Skin epidermis (tissue), 12 donors: ENCODE measurements at regions not wholly inside any gene's neighbourhood (a gene's known extent, or its start where the extent isn't known, plus 50 kb on each side); places are given as distances from the start of the nearest gene placed in this dataset.
A peak's percentile ranks its signal among the peaks of the same experiment; 100 is the strongest.
"Not testable (repeated sequence)": the region's sequence is repeated elsewhere in the genome, so short reads cannot be mapped to it uniquely, and the experiment has no call there.

Experiments used
- H3K27ac ChIP-seq, 21 experiments: fragments of 200-600 bp; sonication (generic) in 11 of 21; one replicate each; pipeline ENCODE4 v1.5.0; 2020; ENCODE audit warnings: mild to moderate bottlenecking in 3 of 21, inconsistent platforms in 2 of 21, moderate library complexity in 2 of 21
- H3K4me3 ChIP-seq, 7 experiments: fragments of 200-600 bp; sonication (generic) in 2 of 7; one replicate each; pipeline ENCODE4 v1.5.0; 2020; ENCODE audit warnings: inconsistent platforms in 2 of 7, mild to moderate bottlenecking in 2 of 7, moderate library complexity in 1 of 7

DNA sequence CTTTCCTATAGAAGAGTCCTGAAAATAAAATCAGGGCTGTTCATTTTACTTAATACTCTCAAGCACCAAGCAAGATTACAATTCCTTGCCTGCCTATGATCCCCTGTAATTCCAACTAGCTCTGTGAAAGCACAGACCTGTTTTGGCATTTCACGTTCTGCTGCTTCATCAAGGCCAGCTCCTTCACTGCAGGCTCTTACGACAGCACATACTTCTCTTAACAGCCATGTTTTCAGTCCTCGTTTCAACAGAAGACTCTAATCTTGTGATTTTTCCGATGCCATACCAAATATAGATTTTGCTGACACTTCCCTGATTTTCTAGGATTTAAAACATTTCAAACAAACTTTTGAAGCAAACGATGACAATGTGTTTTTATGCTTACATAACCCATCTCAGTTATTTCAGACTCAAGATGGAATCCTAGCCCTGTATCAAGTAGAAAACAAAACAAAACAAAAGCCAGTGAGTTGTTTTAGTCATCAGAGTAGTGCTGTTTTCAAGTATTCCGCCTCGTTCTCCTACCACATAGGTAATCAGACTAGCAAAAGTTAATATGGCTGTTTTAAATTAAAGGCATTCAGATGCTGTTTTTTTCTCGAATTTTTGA, 616.5 kb upstream of the CITED2 start:
- Histone ChIP-seq H3K4me3 (no peak overlapping the region), H3K27ac (peak overlapping the region in 4 of 21 experiments; percentile 29 to 70 (median 36))

DNA sequence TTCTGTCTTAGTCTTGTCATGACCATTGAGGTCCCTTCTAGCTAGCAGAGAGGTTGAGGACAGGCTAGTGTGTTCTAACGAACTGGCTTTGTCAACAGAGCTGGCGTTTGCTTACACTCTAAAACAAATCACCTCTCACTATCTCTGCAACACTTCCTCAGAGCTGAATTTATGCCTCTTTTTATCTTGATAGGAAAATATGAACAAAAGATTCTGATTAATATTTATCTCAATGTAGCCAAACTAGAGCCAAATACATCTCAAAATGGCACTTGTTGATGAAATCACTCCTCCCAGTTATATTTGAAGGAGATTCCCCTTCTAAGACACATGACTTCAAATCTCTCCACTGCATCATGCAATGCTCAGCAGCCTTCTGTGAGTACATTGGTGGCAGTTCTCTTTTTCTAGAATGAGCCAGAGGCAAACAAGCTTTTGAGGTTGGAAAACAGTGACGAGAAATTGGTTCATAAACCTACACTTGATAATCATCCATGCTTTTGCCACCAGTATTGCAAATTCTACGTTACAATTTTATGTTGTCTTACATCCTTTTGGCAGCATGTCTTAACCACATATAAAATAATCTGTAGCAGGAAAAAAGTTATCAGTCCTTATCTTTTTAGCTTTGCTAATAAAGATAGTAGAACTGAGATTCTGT, 615.7 kb upstream of the CITED2 start:
- Histone ChIP-seq H3K27ac (peak overlapping the region in 4 of 21 experiments; percentile 29 to 70 (median 36)), H3K4me3 (no peak overlapping the region)

DNA sequence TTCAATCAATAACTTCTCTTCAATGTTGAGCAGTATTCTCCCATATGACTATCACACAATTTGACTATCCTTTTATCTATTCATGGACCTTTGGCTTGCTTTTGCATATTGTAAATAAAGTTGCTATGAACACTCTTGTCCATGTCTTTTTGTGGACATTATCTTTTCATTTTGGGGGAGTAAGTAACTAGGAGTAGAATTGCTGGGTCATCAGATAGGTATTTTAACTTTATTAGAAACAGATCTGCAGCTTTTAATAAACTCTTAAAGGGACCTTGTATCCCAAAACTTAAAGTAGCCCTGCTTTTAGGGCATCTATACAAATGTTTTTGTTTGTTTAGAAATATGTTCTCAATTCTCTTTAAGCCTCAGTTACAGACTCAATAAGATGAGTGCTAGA, 614.2 kb upstream of the CITED2 start:
- Histone ChIP-seq H3K27ac (no peak overlapping the region), H3K4me3 (no peak overlapping the region)

DNA sequence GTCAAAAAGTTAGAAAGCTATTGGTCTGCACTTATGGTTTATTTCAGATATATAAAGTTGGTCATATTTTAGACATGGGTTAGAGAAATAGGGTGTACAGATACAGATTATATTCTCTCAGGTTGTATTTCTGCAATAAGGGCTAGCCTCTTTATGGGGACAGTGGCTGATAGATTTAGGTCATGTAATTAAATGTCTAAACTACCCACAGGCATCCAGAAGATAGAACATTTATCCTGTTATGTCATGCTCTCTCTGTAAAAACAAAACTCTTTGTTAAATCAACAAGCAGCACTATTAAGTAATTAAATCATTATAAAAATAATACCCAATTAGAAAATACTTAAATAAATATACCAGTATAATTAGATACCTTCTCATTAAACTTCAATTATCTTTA, 612.6 kb upstream of the CITED2 start:
- Histone ChIP-seq H3K4me3 (no peak overlapping the region), H3K27ac (no peak overlapping the region)

DNA sequence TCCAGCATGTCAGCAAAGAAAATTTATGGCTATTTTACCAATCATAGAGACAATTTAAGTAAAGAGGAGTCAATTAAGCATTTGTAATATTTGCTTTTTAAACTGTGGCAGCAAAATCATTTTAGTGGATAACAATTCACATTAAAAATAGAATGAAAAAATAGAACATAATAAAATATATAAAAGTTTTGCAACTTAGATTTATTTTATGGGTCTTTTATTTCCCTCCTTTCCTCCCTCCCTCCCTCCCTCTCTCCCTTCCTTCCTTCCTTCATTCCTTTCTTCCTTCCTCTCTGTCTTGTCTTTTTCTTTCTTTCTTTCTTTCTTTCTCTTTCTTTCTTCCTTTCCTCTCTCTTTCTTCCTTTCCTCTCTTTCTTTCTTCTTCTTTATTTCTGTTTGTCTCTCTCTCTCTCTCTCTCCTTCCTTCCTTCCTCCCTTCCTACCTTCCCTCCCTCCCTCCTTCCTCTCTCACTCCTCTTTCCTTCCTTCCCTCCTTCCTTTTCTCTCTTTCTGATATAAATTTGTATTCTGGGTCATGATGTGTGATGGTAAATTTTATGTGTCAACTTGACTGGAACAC, 610.9 kb upstream of the CITED2 start:
- Histone ChIP-seq H3K27ac (no peak overlapping the region), H3K4me3 (no peak overlapping the region)

DNA sequence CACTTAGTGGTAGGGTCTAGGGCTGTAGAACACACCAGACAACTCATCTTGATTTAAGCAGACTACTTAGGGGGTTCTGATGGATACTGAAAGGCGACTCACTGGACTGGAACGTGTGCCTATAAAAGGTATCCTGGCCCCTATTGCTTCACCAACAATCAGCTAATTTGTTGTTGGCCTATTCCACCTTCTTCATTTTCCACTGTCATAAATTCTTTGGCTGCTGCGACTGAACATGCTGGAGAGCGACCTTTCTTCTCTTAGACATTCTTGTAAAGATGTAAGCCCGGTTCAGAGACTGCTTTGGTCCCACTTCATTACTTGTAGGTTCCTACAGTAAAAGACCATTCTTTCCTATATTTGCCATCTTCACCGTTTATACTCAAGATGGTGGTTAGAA, 609.9 kb upstream of the CITED2 start:
- Histone ChIP-seq H3K27ac (peak overlapping the region in 2 of 21 experiments; percentile 23 to 59), H3K4me3 (no peak overlapping the region)

DNA sequence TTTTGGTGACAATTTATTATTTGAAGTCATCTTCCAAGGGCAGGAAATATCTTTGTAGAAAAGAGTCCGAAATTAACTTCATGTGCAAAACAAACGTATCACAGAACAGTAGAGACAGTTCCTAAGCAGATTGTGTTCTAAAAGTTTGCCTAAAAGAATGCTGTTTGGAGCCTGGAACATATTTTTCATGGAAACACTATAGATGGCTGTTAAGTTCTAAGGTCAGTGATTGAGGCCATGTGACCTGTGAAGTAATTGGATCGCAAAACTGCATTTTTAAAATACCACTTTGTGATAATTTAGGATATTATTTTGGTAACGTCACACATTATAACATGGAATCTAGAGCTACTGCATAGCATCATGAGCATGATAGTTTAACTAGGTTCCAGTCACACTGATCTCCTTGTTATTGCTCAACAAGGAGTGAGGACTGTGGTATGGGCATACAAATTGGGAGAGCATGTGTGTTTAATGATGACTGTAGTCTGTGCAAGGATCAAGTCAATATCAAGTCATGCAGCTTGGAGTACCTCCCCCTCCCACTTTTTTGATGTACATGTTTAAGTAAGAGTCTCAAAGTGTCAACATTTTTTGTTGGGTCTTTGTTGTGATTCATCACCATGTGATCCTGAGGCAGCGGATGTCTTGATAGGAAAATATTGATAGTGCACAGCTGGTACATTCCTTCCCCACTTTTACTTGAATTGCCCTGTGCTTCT, 609.3 kb upstream of the CITED2 start:
- peak overlapping the region in 7 of 21 experiments; percentile 16 to 59 (median 37) for H3K27ac ChIP-seq
- H3K4me3 ChIP-seq, result no peak overlapping the region

DNA sequence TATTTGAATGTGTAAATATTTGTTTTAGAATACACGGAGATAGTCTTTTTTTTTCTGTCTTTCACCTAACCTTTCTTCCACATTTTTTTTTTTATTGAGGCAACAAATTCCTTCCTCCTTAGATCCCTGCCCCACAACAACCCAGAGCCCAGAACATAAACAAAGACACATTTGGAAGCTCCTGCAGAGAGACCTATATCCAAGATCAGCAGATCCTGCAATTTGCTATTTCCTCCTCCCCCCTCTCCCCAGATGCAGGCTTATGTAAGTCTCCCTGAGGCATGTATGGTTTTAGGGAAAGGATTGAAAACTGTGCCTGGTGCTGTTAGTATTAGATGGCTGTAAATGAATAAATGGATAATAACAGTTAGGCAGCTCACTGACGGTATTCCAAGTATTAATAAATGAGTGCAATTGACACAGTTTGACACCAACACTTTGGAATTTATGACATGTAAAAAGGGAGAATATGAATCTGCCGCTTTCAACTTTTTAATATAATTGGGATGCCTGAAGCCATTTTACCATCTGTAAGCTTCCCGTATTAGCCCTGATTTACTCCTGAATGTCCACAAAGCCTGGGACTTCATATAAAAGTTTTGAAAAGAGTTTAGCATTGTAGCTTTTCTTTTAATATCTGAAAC, 608.3 kb upstream of the CITED2 start:
- Histone ChIP-seq H3K27ac (peak overlapping the region in 8 of 21 experiments; percentile 2 to 59 (median 34)), H3K4me3 (no peak overlapping the region)

DNA sequence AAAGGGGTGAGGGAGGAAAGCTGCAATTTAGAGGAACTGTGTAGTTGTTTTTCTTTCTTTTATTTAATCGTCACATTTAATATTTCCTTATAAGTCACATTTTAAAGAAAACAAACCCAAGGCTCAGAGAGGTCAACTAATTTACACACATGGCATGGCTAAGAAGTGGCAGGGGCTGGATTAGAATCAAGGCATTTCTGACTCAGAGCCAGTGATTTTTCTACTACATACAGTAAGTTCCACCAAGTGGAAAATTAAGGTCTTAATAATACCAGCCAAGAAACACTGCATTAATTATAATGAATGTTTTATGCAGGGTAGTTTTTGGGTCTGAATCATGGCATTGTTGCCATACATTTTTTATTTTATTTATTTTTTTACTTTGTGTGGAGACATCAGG, 607.7 kb upstream of the CITED2 start:
- Histone ChIP-seq H3K4me3 (no peak overlapping the region), H3K27ac (peak overlapping the region in 8 of 21 experiments; percentile 2 to 59 (median 34))

DNA sequence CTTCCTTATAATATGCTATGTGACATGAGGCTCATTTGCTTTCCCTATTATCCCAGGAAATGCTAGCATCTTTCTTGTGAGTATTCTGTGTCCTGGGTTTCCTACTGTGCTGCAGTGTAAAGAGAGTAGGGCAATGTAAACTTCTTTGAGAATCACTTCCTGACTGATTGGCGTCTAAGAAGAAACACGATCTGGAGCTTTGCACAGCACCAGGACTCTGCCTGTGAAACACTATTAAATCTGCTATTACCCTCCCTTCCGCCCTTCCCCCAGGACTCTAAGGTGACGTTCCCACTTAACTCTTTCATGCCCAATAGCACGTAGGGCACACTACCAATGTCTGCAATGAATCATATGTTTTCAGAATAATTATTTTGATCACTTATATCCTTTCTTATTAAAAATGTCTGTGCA, 607.3 kb upstream of the CITED2 start:
- H3K4me3 ChIP-seq, result no peak overlapping the region
- H3K27ac ChIP-seq, result peak overlapping the region in 8 of 21 experiments; percentile 2 to 59 (median 34)

DNA sequence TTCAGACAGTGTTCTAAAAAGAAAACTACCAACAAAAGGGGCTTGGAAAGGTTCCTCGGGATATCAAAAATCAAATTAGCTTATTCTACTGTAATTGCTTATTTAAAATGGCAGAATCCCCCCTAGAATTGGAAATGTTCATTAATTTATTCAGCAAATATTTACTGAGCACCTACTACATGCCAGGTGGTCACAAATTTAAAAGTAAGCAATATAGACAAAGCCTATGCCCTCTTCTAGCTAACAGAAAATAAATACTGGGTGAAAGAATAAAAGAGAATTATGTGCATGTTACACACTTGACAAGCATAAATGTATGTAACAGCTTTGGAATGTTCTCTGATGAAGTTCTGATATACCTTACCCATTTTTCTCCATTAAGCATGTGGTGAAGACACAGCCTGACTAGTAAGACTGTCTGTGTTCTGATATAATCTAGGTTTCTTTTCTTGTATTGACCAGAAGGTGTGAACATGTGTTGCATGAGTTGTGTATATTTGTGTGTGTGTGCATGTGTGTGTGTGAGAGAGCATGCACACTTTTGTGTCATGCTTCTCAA, 606.7 kb upstream of the CITED2 start:
- Histone ChIP-seq H3K27ac (peak overlapping the region in 3 of 21 experiments; percentile 2 to 39 (median 9)), H3K4me3 (no peak overlapping the region)

DNA sequence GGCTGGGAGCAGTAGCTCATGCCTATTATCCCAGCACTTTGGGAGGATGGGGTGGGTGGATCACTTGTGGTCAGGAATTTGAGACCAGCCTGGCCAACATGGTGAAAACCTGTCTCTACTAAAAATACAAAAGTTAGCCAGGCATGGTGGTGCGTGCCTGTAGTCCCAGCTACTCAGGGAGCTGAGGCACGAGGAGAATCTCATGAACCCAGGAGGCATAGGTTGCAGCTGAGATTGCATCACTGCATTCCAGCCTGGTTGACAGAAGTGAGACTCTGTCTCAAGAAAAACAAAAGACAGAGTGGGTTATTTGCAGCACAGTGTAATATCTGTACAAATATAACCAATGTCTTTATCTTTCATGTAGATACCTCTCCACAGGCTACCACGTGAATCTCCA, 606.2 kb upstream of the CITED2 start:
- H3K4me3 ChIP-seq, H3K27ac ChIP-seq: not testable (repeated sequence)

DNA sequence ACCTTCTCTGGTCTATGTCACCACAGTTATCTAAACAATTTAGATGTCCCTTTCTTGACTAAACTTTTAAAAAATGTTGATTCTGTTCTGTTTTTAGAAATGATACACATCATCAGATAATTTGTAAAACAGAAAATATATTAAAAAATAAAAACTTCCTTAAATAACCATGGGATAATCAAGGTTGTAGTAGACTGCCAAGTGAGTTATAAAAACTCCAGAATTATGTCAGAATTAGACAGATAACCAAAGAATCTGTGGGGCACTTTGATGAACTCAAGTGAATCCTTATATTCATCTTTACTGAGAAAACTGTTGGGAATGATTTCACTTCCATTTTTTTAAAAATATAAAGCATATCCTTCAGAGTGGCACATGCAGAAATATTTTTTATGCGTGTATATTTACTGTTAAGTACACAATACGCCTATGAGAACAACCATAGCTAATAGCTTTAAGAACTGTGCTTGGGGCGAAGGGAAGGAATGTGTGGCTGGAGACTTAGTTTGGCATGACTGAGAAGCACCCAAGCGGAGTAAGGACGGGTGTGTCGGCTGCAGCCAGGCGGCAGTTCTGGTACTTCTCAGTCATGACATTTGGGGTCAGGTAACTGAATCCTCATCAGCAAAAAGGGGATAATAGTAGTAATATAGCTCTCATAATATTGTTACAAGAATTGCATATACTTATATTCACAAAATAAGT, 604.7 kb upstream of the CITED2 start:
- Histone ChIP-seq H3K27ac (peak overlapping the region in 1 of 21 experiments; percentile 18), H3K4me3 (no peak overlapping the region)

DNA sequence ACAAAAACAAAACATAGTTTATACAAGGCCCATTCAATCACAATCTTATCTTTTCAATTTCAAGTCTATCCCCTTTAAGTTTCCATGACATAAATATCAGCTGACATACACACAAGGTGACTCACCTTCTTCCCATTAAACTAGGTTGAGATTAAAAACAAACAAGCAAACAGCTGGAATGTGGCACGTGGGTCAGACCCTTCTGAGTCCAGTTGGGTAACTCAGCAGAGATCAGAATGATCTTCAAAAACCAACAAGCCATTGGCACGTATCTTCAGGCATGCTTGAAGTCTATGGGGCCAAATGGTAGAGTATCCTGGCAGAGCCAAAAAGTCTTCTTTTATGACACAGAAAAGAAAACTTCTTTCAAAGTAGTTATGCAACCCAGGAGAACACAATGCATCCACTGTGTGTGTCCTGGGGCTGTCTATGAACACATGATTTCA, 603.5 kb upstream of the CITED2 start:
- Histone ChIP-seq H3K4me3 (no peak overlapping the region), H3K27ac (peak overlapping the region in 2 of 21 experiments; percentile 1 to 28)

DNA sequence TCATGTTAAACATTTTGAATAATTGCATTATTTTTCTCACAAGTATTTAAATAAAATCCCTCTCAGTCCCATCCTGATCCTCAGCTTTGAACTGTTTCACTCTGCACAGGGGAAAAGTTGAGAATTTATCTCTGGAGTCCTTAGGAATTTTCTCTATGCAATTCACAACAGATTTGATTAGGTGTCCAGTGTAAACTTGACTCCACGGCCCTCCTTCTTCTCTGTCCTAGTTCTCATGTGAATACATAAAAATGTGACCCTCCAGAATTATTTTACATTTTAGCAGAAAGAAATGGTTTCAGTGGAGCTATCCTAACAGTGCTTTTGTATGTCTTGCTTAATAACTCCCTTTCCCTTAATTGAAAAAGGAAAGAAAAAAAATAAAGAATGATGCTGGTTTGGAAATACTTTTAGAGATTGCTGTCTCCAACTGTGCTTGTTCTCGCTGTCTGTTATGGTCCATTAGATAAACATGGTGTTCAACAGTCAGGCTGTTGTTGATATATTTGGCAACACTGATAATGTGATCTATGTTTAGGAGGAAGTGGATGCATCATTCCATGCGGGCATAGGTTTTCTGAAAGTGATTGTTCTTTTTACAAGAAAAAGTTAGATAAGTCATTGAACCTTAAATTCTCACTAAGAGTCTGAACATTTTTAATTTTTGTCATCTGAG, 599.4 kb upstream of the CITED2 start:
- Histone ChIP-seq H3K4me3 (no peak overlapping the region), H3K27ac (peak overlapping the region in 1 of 21 experiments; percentile 10)

DNA sequence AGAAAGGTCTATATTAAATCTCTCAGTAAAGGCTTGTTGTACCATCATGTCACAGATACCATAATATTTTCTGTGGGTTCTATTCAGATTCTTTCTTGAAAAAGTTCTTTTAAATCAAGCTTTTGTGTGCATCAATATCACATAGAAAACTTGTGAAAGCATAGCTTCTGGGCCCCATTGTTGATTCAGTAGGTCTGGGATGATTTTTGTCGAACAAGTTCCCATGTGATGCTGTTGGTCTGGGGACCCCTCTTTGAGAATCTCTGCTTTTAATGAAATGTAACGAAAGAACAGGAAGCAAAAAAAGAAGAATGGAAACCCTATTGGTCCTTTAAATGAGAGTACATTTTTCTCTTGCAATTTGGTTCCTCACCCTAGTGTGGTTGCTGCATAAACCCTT, 597.7 kb upstream of the CITED2 start:
- H3K27ac ChIP-seq, result no peak overlapping the region
- H3K4me3 ChIP-seq, result no peak overlapping the region

DNA sequence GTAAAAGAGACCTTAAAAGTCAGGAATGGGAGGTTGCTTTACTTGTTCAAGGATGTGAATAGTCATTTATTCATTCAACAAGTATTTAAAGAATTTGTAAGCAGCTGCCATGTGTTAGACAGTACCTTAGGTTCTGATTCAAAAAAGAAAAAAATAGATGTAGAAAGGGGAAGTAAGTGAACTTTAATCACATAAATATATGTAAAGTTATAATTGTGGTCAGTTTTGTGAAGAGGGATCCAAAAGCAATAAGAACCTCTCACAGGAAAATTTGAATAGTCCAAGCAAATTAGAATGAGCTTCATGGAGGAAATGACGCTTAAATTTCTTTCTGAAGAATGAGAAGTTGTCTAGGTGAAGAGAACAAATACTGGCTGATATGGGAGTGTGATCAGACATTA, 596.1 kb upstream of the CITED2 start:
- H3K4me3 ChIP-seq, result no peak overlapping the region
- no peak overlapping the region for H3K27ac ChIP-seq

DNA sequence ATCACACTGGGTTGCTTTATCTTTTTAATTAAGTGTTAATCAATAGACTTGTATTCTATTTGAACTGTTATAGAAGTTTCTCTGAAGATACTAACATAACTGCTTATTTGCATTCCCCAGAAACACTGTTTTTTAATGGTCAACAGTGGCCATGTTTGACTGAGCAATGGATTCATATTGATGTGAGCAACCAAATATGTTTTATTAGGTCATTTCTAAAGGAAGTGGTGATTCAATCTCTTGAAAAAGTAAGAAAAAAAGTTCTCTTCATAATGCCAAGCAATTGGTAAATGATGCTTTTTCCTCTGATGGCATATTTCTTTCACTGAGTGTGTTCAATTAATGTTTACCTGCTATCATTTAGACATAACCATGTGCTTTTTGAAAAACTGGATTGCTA, 593.0 kb upstream of the CITED2 start:
- H3K4me3 ChIP-seq, result no peak overlapping the region
- H3K27ac ChIP-seq, result no peak overlapping the region

DNA sequence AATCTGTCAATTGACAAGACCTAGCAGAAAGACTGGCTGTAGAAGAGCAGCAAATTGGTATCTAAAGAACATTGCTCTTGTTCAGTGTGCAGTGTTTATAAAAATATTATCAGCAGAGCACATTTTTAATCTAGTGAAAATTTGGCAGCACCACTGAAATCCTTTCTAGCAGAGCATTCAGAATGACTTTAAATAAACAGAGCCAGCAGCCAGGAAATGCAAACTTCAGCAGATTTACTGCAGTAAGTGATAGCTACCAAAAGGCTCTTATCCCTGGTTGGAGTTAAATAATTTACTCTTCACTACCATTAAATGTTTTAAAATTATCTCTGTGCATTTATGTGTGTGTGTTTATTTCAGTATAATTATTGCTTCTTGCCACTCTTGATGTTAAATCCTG, 590.9 kb upstream of the CITED2 start:
- Histone ChIP-seq H3K27ac (no peak overlapping the region), H3K4me3 (no peak overlapping the region)
